H7 (cell line): ENCODE measurements at regions not wholly inside any gene's neighbourhood (a gene's known extent, or its start where the extent isn't known, plus 50 kb on each side); places are given as distances from the start of the nearest gene placed in this dataset.

Experiments
- DNase-seq: peaks from one replicate; pipeline ENCODE4 v3.0.0; 2012
- H3K27me3 ChIP-seq: 2 replicates; pipeline ENCODE4 v1.6.0; 2011; ENCODE audit warnings: mild to moderate bottlenecking, low read length; ENCODE audit not compliant: control insufficient read depth, insufficient read depth
- H3K36me3 ChIP-seq: replicated peaks from 2 replicates; pipeline ENCODE4 v1.5.1; 2011; ENCODE audit warnings: low read length; ENCODE audit not compliant: control insufficient read depth, insufficient read depth
- H3K4me3 ChIP-seq: 2 replicates; pipeline ENCODE4 v1.5.1; 2011; ENCODE audit warnings: low read depth, mild to moderate bottlenecking, control low read depth, low read length, moderate library complexity; ENCODE audit not compliant: insufficient read depth

GRCh38 chr1:195828325-195828724 is 779.9 kb downstream of the KCNT2 start:
- Histone ChIP-seq H3K4me3 (no peak overlapping the region), H3K36me3 (no peaks in the 10 kb centered on the region), H3K27me3 (no peaks in the 10 kb centered on the region)
- DNase-seq = no peak

DNA sequence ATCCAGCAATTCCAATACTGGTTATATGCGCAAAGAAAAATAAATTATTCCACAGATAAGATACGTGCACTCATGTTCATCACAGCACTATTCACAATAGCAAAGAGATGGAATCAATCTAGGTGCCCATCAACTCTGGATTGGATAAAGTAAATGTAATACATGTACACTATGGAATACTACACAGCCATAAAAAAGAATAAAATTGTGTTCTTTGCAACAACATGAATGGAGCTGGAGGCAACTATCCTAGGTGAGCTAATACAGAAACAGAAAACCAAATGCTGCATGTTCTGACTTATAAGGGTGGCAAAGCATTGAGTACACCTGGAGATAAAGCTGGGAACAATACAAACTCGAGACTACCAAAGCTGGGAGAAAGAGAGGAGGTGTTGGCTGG is 787.3 kb downstream of the KCNT2 start:
- no peak for DNase-seq
- Histone ChIP-seq H3K36me3 (no peaks in the 10 kb centered on the region), H3K27me3 (no peaks in the 10 kb centered on the region), H3K4me3 (no peak overlapping the region)

- Histone ChIP-seq H3K36me3 (no peaks in the 10 kb centered on the region), H3K4me3 (no peak overlapping the region), H3K27me3 (no peaks in the 10 kb centered on the region)
- no peak for DNase-seq
Measured at GRCh38 chr1:195806060-195806459, 802.2 kb downstream of the KCNT2 start.

- Histone ChIP-seq H3K36me3 (no peaks in the 10 kb centered on the region), H3K27me3 (no peaks in the 10 kb centered on the region), H3K4me3 (no peak overlapping the region)
- no peak for DNase-seq
Measured at GRCh38 chr1:195804547-195804946, 803.7 kb downstream of the KCNT2 start.

DNA sequence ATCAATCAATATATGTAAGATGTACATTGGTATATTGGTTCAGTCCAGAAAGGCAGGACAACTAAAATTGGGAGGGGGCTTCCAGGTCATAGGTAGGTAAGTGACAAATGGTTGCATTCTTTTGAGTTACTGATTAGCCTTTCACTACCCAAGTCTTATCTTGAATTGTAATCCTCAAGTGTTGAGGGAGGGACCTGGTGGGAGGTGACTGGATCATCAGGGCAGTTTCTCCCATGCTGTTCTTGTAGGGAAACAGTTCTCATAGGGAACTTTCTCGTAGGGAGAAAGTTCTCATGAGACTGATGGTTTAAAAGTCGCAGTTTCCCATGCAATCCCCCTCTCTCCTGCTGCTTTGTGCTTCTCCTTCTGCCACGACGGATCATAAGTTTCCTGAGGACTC is 809.2 kb downstream of the KCNT2 start:
- no peak for DNase-seq
- Histone ChIP-seq H3K4me3 (no peak overlapping the region), H3K36me3 (no peaks in the 10 kb centered on the region), H3K27me3 (no peaks in the 10 kb centered on the region)

GRCh38 chr1:195794225-195794624 is 814.0 kb downstream of the KCNT2 start:
- no peak for DNase-seq
- H3K27me3 ChIP-seq = no peaks in the 10 kb centered on the region
- H3K4me3 ChIP-seq = no peak overlapping the region
- no peaks in the 10 kb centered on the region for H3K36me3 ChIP-seq

DNA sequence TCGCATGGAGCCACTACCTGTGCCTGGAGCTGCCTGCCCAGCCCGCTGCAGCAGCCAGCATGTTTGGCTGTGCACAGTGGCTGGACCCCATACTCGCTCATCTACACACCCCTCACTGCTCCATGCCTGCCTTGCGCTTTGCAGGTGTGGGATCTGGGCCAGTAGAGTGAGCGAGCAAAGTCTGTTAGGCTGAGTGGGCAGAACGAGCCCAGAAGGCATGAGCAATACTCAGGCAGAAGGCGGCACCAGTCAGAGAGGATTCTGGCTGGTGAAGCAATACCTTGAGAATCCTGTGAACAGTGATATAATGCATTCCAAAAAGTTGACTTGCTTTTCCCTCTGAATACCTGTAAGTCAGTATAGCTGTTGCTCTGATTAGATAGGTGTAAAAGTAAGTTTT is 816.4 kb downstream of the KCNT2 start:
- Histone ChIP-seq H3K36me3 (no peaks in the 10 kb centered on the region), H3K27me3 (no peaks in the 10 kb centered on the region), H3K4me3 (no peak overlapping the region)
- no peak for DNase-seq

GRCh38 chr1:195790514-195791168 is 817.6 kb downstream of the KCNT2 start:
- Histone ChIP-seq H3K27me3 (no peaks in the 10 kb centered on the region), H3K4me3 (no peak overlapping the region), H3K36me3 (no peaks in the 10 kb centered on the region)
- DNase-seq = no peak

GRCh38 chr1:195789321-195789720 is 818.9 kb downstream of the KCNT2 start:
- DNase-seq = no peak
- Histone ChIP-seq H3K36me3 (no peaks in the 10 kb centered on the region), H3K4me3 (no peak overlapping the region), H3K27me3 (no peaks in the 10 kb centered on the region)

GRCh38 chr1:195788721-195789120 is 819.5 kb downstream of the KCNT2 start:
- Histone ChIP-seq H3K27me3 (no peaks in the 10 kb centered on the region), H3K4me3 (no peak overlapping the region), H3K36me3 (no peaks in the 10 kb centered on the region)
- no peak for DNase-seq

- Histone ChIP-seq H3K27me3 (no peaks in the 10 kb centered on the region), H3K4me3 (no peak overlapping the region), H3K36me3 (no peaks in the 10 kb centered on the region)
- no peak for DNase-seq
Measured at GRCh38 chr1:195785830-195786229, 822.4 kb downstream of the KCNT2 start.

DNA sequence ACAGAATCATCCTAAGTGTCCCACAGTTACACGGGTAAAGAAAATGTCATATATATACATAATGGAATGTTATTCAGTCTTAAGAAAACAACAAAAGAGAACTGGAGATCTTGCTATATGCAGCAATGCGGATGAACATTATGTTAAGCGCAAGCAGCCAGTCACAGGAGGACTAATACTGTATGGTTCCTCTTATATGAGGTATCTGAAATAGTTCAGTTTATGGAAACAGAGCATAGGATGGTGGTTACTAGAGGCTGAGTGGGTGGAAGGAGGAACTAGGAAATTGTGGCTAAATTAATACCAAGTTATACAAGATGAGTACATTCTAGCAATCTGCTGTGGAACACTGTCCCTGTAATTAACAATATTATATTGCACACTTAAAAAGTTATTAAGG is 834.3 kb downstream of the KCNT2 start:
- no peak for DNase-seq
- Histone ChIP-seq H3K27me3 (no peaks in the 10 kb centered on the region), H3K4me3 (no peak overlapping the region), H3K36me3 (no peaks in the 10 kb centered on the region)

GRCh38 chr1:195769461-195769860 is 838.8 kb downstream of the KCNT2 start:
- no peaks in the 10 kb centered on the region for H3K36me3 ChIP-seq
- no peaks in the 10 kb centered on the region for H3K27me3 ChIP-seq
- H3K4me3 ChIP-seq = no peak overlapping the region
- DNase-seq = no peak

DNA sequence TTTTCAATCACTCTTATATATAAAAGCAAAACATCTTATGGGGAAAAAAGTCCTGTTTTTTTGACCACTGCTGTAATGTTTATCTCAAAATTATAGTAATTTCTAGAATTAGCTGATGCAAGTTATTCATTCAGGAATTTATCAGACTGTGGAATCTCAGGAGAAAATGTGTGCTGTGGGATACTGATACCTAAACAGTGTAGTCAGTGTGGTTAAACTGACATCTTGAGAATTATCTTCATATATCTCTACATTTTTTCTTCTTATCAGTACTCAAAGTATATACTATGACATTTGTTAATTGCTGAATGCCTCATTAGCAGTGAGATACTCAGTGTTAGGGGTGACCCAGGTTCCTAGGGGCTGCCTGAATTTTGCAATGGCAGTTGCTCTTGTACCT is 839.3 kb downstream of the KCNT2 start:
- no peak for DNase-seq
- H3K36me3 ChIP-seq = no peaks in the 10 kb centered on the region
- H3K4me3 ChIP-seq = no peak overlapping the region
- H3K27me3 ChIP-seq = no peaks in the 10 kb centered on the region

DNA sequence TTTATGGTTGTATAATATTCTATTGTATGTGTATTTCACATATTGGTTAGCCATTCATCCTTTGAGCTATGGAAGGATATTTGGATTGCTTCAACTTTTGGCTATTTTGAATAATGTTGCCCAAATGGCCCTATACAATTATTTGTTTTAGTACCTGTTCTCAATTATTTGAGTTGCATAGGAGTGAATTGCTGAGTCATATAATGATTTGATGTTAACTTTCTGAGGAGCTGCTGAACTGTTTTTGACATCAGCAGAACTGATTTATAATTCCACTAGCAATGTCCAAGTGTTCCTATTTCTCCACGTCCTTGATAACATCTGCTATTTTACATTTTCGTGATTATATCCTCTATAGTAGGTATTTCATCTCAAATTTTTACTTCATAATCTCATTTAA is 839.9 kb downstream of the KCNT2 start:
- H3K36me3 ChIP-seq = no peaks in the 10 kb centered on the region
- no peak for DNase-seq
- no peaks in the 10 kb centered on the region for H3K27me3 ChIP-seq
- H3K4me3 ChIP-seq = no peak overlapping the region

- no peaks in the 10 kb centered on the region for H3K27me3 ChIP-seq
- no peaks in the 10 kb centered on the region for H3K36me3 ChIP-seq
- no peak overlapping the region for H3K4me3 ChIP-seq
- DNase-seq = no peak
Measured at GRCh38 chr1:195766709-195767108, 841.5 kb downstream of the KCNT2 start.
